ENCODE measurements at regions not wholly inside any gene's neighbourhood (a gene's known extent, or its start where the extent isn't known, plus 50 kb on each side); places are given as distances from the start of the nearest gene placed in this dataset.
"Not testable (repeated sequence)": the region's sequence is repeated elsewhere in the genome, so short reads cannot be mapped to it uniquely, and the experiment has no call there.

GRCh38 chr2:22076454-22076853 is 952.7 kb downstream of the TDRD15 start:
- no peak overlapping the region for H3K4me3 ChIP-seq (ENCODE audit: low read depth, low read length)
- no peak for DNase-seq (ENCODE audit: low read depth)
- TF ChIP-seq CTCF (IDR thresholded peaks at IDR 0.05; ENCODE audit: insufficient read depth, low read length), result no peak

- TF ChIP-seq CTCF (IDR thresholded peaks at IDR 0.05; ENCODE audit: insufficient read depth, low read length), result no peak
- no peak for DNase-seq (ENCODE audit: low read depth)
- no peak overlapping the region for H3K4me3 ChIP-seq (ENCODE audit: low read depth, low read length)
These were observed 954.9 kb downstream of the TDRD15 start for GRCh38 chr2:22078701-22079100.

- TF ChIP-seq CTCF (IDR thresholded peaks at IDR 0.05; ENCODE audit: insufficient read depth, low read length), result no peak
- DNase-seq (ENCODE audit: low read depth), result no peak
- H3K4me3 ChIP-seq (ENCODE audit: low read depth, low read length), result no peak overlapping the region
These were observed 955.8 kb downstream of the TDRD15 start for GRCh38 chr2:22079583-22079982.

- no peak overlapping the region for H3K4me3 ChIP-seq (ENCODE audit: low read depth, low read length)
- TF ChIP-seq CTCF (IDR thresholded peaks at IDR 0.05; ENCODE audit: insufficient read depth, low read length), result no peak
- no peak for DNase-seq (ENCODE audit: low read depth)
These were observed 963.0 kb downstream of the TDRD15 start for GRCh38 chr2:22086726-22087125.

GRCh38 chr2:22103617-22104016 is 979.8 kb downstream of the TDRD15 start:
- not testable (repeated sequence) for H3K4me3 ChIP-seq (ENCODE audit: low read depth, low read length); DNase-seq (ENCODE audit: low read depth)

- DNase-seq (ENCODE audit: low read depth), result no peak
- no peak overlapping the region for H3K4me3 ChIP-seq (ENCODE audit: low read depth, low read length)
- no peak for TF ChIP-seq CTCF (IDR thresholded peaks at IDR 0.05; ENCODE audit: insufficient read depth, low read length)
These were observed 986.5 kb downstream of the TDRD15 start for GRCh38 chr2:22110244-22110651.

GRCh38 chr2:22124003-22124402 is 1000.2 kb downstream of the TDRD15 start:
- DNase-seq (ENCODE audit: low read depth), result no peak
- TF ChIP-seq CTCF (IDR thresholded peaks at IDR 0.05; ENCODE audit: insufficient read depth, low read length), result no peak
- H3K4me3 ChIP-seq (ENCODE audit: low read depth, low read length), result no peak overlapping the region

All from fibroblast of the aortic adventitia (primary cell).